SK-N-SH (cell line): ENCODE measurements at regions not wholly inside any gene's neighbourhood (a gene's known extent, or its start where the extent isn't known, plus 50 kb on each side); places are given as distances from the start of the nearest gene placed in this dataset.

ENCODE experiments used
- CTCF ChIA-PET: fragments of 300-600, 350-600 bp; formaldehyde crosslinking; extraction: SDS; loops from one replicate; lab custom pipeline; 2021; lab: Yijun Ruan, JAX
- POLR2A ChIA-PET: fragments of 350-600 bp; sonication (Branson Sonifier 250); formaldehyde crosslinking; extraction: SDS; loops from one replicate; lab custom pipeline; 2020; ENCODE audit warnings: antibody characterized with exemption, inconsistent platforms; lab: Yijun Ruan, JAX
- DNase-seq: peaks from one replicate; pipeline ENCODE4 v3.0.0; 2012
- H2AFZ ChIP-seq: fragments of 200-600 bp; sonication (generic); 2 replicates; pipeline ENCODE4 v1.8.1; 2016; ENCODE audit warnings: antibody characterized with exemption, mild to moderate bottlenecking, low read depth
- H3F3A ChIP-seq: fragments of 200-600 bp; sonication (generic); replicated peaks from 2 replicates; pipeline ENCODE3; 2016; ENCODE audit warnings: antibody characterized with exemption, mild to moderate bottlenecking; ENCODE audit not compliant: insufficient read depth
- H3K27ac ChIP-seq, 2 experiments: fragments of 200-500 bp in 1 of 2; fragments of 200-600 bp in 1 of 2; sonication (Bioruptor generic) in 1 of 2; sonication (generic), shearing (Covaris generic) in 1 of 2; 2 replicates each; pipeline versions ENCODE4 v1.5.1 to v1.6.1; 2014 to 2016; ENCODE audit warnings: low read depth in 2 of 2, inconsistent platforms in 1 of 2, low read length in 1 of 2, mild to moderate bottlenecking in 1 of 2, mixed read lengths in 1 of 2
- H3K27me3 ChIP-seq: fragments of 200-600 bp; sonication (generic), shearing (Covaris generic); 2 replicates; pipeline ENCODE4 v1.6.1; 2016; ENCODE audit warnings: mixed run types; ENCODE audit not compliant: insufficient read depth
- H3K36me3 ChIP-seq, 2 experiments: fragments of 200-500 bp in 1 of 2; fragments of 200-600 bp in 1 of 2; sonication (Bioruptor generic) in 1 of 2; sonication (generic) in 1 of 2; replicated peaks in 1 of 2; 2 replicates each; pipeline versions ENCODE3 to v1.5.1; 2014 to 2016; ENCODE audit warnings: low read length in 1 of 2, mild to moderate bottlenecking in 1 of 2; ENCODE audit not compliant: insufficient read depth in 2 of 2, control insufficient read depth in 1 of 2
- H3K4me1 ChIP-seq, 2 experiments: fragments of 200-500 bp in 1 of 2; fragments of 200-600 bp in 1 of 2; sonication (Bioruptor generic) in 1 of 2; sonication (generic), shearing (Covaris generic) in 1 of 2; 2 replicates each; pipeline versions ENCODE4 v1.5.1 to v1.6.1; 2014 to 2016; ENCODE audit warnings: low read depth in 1 of 2, low read length in 1 of 2, mixed run types in 1 of 2; ENCODE audit not compliant: insufficient read depth in 2 of 2, control insufficient read depth in 1 of 2
- H3K4me2 ChIP-seq: fragments of 200-600 bp; sonication (generic), shearing (Covaris generic); 2 replicates; pipeline ENCODE4 v1.6.1; 2017; ENCODE audit warnings: mixed run types
- H3K4me3 ChIP-seq, 2 experiments: fragments of 200-500 bp in 1 of 2; fragments of 200-600 bp in 1 of 2; sonication (Bioruptor generic) in 1 of 2; sonication (generic), shearing (Covaris generic) in 1 of 2; 2 replicates each; pipeline versions ENCODE4 v1.5.1 to v1.8.1; 2014 to 2016; ENCODE audit warnings: low read depth in 2 of 2, inconsistent platforms in 1 of 2, low read length in 1 of 2, mild to moderate bottlenecking in 1 of 2, mixed read lengths in 1 of 2, moderate library complexity in 1 of 2
- H3K79me2 ChIP-seq: fragments of 200-600 bp; sonication (generic); 2 replicates; pipeline ENCODE4 v1.8.1; 2017; ENCODE audit warnings: mild to moderate bottlenecking; ENCODE audit not compliant: insufficient read depth
- H3K9ac ChIP-seq: fragments of 200-600 bp; sonication (generic); 2 replicates; pipeline ENCODE4 v1.6.1; 2017; ENCODE audit warnings: mixed run types
- H3K9me2 ChIP-seq: fragments of 200-600 bp; sonication (generic); 2 replicates; pipeline ENCODE4 v1.6.1; 2017; ENCODE audit warnings: mixed run types
- H3K9me3 ChIP-seq: fragments of 200-600 bp; sonication (generic); 2 replicates; pipeline ENCODE4 v1.6.1; 2017; ENCODE audit warnings: mixed run types, mild to moderate bottlenecking, moderate library complexity
- H4K20me1 ChIP-seq: fragments of 200-600 bp; sonication (generic); 2 replicates; pipeline ENCODE4 v1.6.1; 2017; ENCODE audit warnings: mild to moderate bottlenecking, mixed run types; ENCODE audit not compliant: insufficient read depth
- ELF1 ChIP-seq: IDR thresholded peaks from 2 replicates; pipeline ENCODE4 v1.4.0; 2012
- EP300 ChIP-seq, 2 experiments: IDR thresholded peaks; 2 replicates each; pipeline versions ENCODE4 v1.4.0 to v1.6.1; 2012; ENCODE audit warnings: borderline replicate concordance in 1 of 2, low read depth in 1 of 2, low read length in 1 of 2
- FOSL2 ChIP-seq: IDR thresholded peaks from 2 replicates; pipeline ENCODE4 v1.4.0; 2012; ENCODE audit warnings: low read depth, mild to moderate bottlenecking, moderate library complexity, borderline replicate concordance
- FOXJ3 ChIP-seq: sonication (generic); formaldehyde crosslinking; IDR thresholded peaks from 2 replicates; pipeline ENCODE4 v1.5.1; 2020; ENCODE audit warnings: mild to moderate bottlenecking, missing genetic modification reagents
- GATA2 ChIP-seq: sonication (generic); formaldehyde crosslinking; IDR thresholded peaks from 2 replicates; pipeline ENCODE4 v1.5.0; 2020; ENCODE audit warnings: mild to moderate bottlenecking, missing genetic modification reagents
- MXI1 ChIP-seq: IDR thresholded peaks from 2 replicates; pipeline ENCODE4 v1.6.1; 2012; ENCODE audit warnings: mild to moderate bottlenecking, low read depth, low read length, improper control_type of control experiment
- POLR2AphosphoS5 ChIP-seq: IDR thresholded peaks from 2 replicates; pipeline ENCODE4 v1.6.1; 2012; ENCODE audit warnings: low read depth, low read length
- RCOR1 ChIP-seq: fragments of 150-350 bp; IDR thresholded peaks from 2 replicates; pipeline ENCODE4 v1.6.1; 2017; ENCODE audit warnings: antibody characterized with exemption, low read length
- RFX5 ChIP-seq: IDR thresholded peaks from 2 replicates; pipeline ENCODE4 v1.6.1; 2012; ENCODE audit warnings: mild to moderate bottlenecking, improper control_type of control experiment, low read length
- SIN3A ChIP-seq: IDR thresholded peaks from 2 replicates; pipeline ENCODE4 v1.6.1; 2012; ENCODE audit warnings: low read depth, mild to moderate bottlenecking, low read length, moderate library complexity, borderline replicate concordance
- SMC3 ChIP-seq: IDR thresholded peaks from 2 replicates; pipeline ENCODE4 v1.6.1; 2012; ENCODE audit warnings: low read depth, low read length, improper control_type of control experiment
- TEAD4 ChIP-seq: IDR thresholded peaks from 2 replicates; pipeline ENCODE4 v1.4.0; 2012; ENCODE audit warnings: mild to moderate bottlenecking, borderline replicate concordance; ENCODE audit not compliant: insufficient read depth
- USF1 ChIP-seq: IDR thresholded peaks from 2 replicates; pipeline ENCODE4 v1.4.0; 2012; ENCODE audit warnings: low read depth, borderline replicate concordance
- WGBS: methylation state at CpG from one replicate; pipeline ENCODE4 v1.1.6; 2017; ENCODE audit warnings: low lambda C conversion rate; 5-methylcytosine and 5-hydroxymethylcytosine counted together
- TF ChIP-seq, protein P1 (sequence below): IDR thresholded peaks from 2 replicates; pipeline ENCODE4 v1.4.0; 2012; ENCODE audit warnings: low read depth
- TF ChIP-seq, protein P2 (sequence below): fragments of 150-350 bp; IDR thresholded peaks from 2 replicates; pipeline ENCODE4 v1.6.1; 2017; ENCODE audit warnings: antibody characterized with exemption, low read length, low read depth, borderline replicate concordance

GRCh38 chr2:38427936-38428335, 50.9 kb upstream of the ATL2 start:
- 71% methylated on average over 6 of the region's 6 CpGs for WGBS
- POLR2A ChIA-PET, result no interaction called here
- H2AFZ ChIP-seq, result no peak overlapping the region
- TF ChIP-seq SMC3 (no peak), ELF1 (no peak), GATA2 (CRISPR knock-in tag) (no peak), POLR2AphosphoS5 (no peak), TEAD4 (no peak), RCOR1 (no peak), MXI1 (no peak), SIN3A (no peak)
- DNase-seq, result no peak
- H3K4me1 ChIP-seq, result peaks cover 0 to 4% of the 10 kb centered on the region in 2 experiments; a peak in 1 of 4 replicates
- no peaks in the 10 kb centered on the region for H3K9me3 ChIP-seq
- no peaks in the 10 kb centered on the region for H4K20me1 ChIP-seq
- H3K79me2 ChIP-seq, result no peaks in the 10 kb centered on the region
- no peak overlapping the region for H3K9ac ChIP-seq
- H3K9me2 ChIP-seq, result no peaks in the 10 kb centered on the region
- H3F3A ChIP-seq, result no peaks in the 10 kb centered on the region
- H3K27me3 ChIP-seq, result 0 out of 2 replicates have a peak, but pooled peaks cover 4% of the 10 kb centered on the region
- CTCF ChIA-PET, result interaction anchor here (0.9 to 1.5 kb wide), 2 partner anchors 19 to 153 kb away, joined by 3 read pairs; no protein-coding TSS in a partner anchor
- no peak overlapping the region for H3K4me3 ChIP-seq
- H3K36me3 ChIP-seq, result no peaks in the 10 kb centered on the region
- no peak overlapping the region for H3K27ac ChIP-seq
- H3K4me2 ChIP-seq, result no peak overlapping the region

DNA sequence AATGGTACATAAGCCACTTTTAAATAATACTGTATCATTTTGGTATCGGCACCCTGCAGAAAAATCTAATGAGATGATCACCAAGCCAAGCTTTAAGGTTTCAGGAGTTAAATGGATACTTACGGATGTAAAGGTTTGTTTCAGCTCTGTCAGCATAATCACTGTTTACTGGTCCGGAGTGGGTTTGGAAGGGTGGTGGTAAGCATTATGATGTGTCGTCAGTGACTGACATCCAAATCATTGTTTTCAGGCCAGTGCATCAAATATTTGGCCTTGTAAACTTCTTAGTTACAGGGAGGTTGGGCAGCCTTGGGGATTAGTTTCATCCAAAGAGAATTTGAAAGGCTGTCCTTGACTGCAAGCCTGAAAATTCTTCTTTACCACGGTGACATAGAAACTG, 50.0 kb upstream of the ATL2 start:
- Histone ChIP-seq H3K4me1 (no peaks in the 10 kb centered on the region; a peak in 1 of 4 replicates), H3K4me3 (no peak overlapping the region), H3K9ac (no peak overlapping the region), H3F3A (no peaks in the 10 kb centered on the region), H3K27me3 (0 out of 2 replicates have a peak, but pooled peaks cover 4% of the 10 kb centered on the region), H3K4me2 (no peak overlapping the region), H3K36me3 (no peaks in the 10 kb centered on the region), H3K27ac (no peak overlapping the region), H3K79me2 (no peaks in the 10 kb centered on the region), H4K20me1 (no peaks in the 10 kb centered on the region), H3K9me2 (no peaks in the 10 kb centered on the region), H2AFZ (no peak overlapping the region), H3K9me3 (no peaks in the 10 kb centered on the region)
- CTCF ChIA-PET, result interaction anchor here (0.6 to 0.9 kb wide), 2 partner anchors 31 to 152 kb away, joined by 3 read pairs; no protein-coding TSS in a partner anchor
- TF ChIP-seq FOXJ3 (CRISPR knock-in tag) (no peak), RFX5 (no peak), FOSL2 (no peak), TEAD4 (no peak), USF1 (no peak), EP300 (IDR thresholded peaks at IDR 0.05; ENCODE audit: borderline replicate concordance in 1 of 2, low read depth in 1 of 2, low read length in 1 of 2) (no peak)
- TF ChIP-seq, protein P1, sequence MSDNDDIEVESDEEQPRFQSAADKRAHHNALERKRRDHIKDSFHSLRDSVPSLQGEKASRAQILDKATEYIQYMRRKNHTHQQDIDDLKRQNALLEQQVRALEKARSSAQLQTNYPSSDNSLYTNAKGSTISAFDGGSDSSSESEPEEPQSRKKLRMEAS, result no peak
- TF ChIP-seq, protein P2, sequence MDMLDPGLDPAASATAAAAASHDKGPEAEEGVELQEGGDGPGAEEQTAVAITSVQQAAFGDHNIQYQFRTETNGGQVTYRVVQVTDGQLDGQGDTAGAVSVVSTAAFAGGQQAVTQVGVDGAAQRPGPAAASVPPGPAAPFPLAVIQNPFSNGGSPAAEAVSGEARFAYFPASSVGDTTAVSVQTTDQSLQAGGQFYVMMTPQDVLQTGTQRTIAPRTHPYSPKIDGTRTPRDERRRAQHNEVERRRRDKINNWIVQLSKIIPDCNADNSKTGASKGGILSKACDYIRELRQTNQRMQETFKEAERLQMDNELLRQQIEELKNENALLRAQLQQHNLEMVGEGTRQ, result no peak
- 95% methylated on average over 5 of the region's 5 CpGs for WGBS
- POLR2A ChIA-PET, result no interaction called here
- DNase-seq, result no peak
